ENCODE measurements at regions not wholly inside any gene's neighbourhood (a gene's known extent, or its start where the extent isn't known, plus 50 kb on each side); places are given as distances from the start of the nearest gene placed in this dataset.
"Not testable (repeated sequence)": the region's sequence is repeated elsewhere in the genome, so short reads cannot be mapped to it uniquely, and the experiment has no call there.

- no peak for DNase-seq
Measured at GRCh38 chr5:39674209-39675082, 249.7 kb upstream of the DAB2 start.

- no peak for DNase-seq
Measured at GRCh38 chr5:39671561-39671961, 246.8 kb upstream of the DAB2 start.

- DNase-seq = no peak
Measured at GRCh38 chr5:39670955-39671354, 246.2 kb upstream of the DAB2 start.

- no peak for DNase-seq
Measured at GRCh38 chr5:39670391-39670790, 245.6 kb upstream of the DAB2 start.

- no peak for DNase-seq
Measured at GRCh38 chr5:39668980-39669379, 244.2 kb upstream of the DAB2 start.

- DNase-seq = no peak
Measured at GRCh38 chr5:39665328-39665727, 240.5 kb upstream of the DAB2 start.

GRCh38 chr5:39662945-39663344 lies 238.2 kb upstream of the DAB2 start:
- no peak for DNase-seq

GRCh38 chr5:39661026-39661779 lies 236.4 kb upstream of the DAB2 start:
- DNase-seq = no peak

GRCh38 chr5:39660020-39660419 lies 235.2 kb upstream of the DAB2 start:
- DNase-seq = no peak

GRCh38 chr5:39658866-39659265 lies 234.1 kb upstream of the DAB2 start:
- no peak for DNase-seq

GRCh38 chr5:39657943-39658342 lies 233.2 kb upstream of the DAB2 start:
- no peak for DNase-seq

- DNase-seq = no peak
Measured at GRCh38 chr5:39656600-39656999, 231.8 kb upstream of the DAB2 start.

- no peak for DNase-seq
Measured at GRCh38 chr5:39654715-39655114, 229.9 kb upstream of the DAB2 start.

GRCh38 chr5:39652481-39652880 lies 227.7 kb upstream of the DAB2 start:
- not testable (repeated sequence) for DNase-seq

- no peak for DNase-seq
Measured at GRCh38 chr5:39652036-39652435, 227.3 kb upstream of the DAB2 start.

- DNase-seq = no peak
Measured at GRCh38 chr5:39650008-39650762, 225.4 kb upstream of the DAB2 start.

GRCh38 chr5:39648848-39649227 lies 224.1 kb upstream of the DAB2 start:
- no peak for DNase-seq

GRCh38 chr5:39648085-39648847 lies 223.5 kb upstream of the DAB2 start:
- DNase-seq = no peak

- DNase-seq = no peak
Measured at GRCh38 chr5:39640552-39640951, 215.8 kb upstream of the DAB2 start.

- no peak for DNase-seq
Measured at GRCh38 chr5:39639618-39640089, 214.9 kb upstream of the DAB2 start.

GRCh38 chr5:39638813-39639212 lies 214.0 kb upstream of the DAB2 start:
- no peak for DNase-seq

GRCh38 chr5:39633057-39633456 lies 208.3 kb upstream of the DAB2 start:
- no peak for DNase-seq

- no peak for DNase-seq
Measured at GRCh38 chr5:39631958-39632357, 207.2 kb upstream of the DAB2 start.
